ENCODE measurements at regions not wholly inside any gene's neighbourhood (a gene's known extent, or its start where the extent isn't known, plus 50 kb on each side); places are given as distances from the start of the nearest gene placed in this dataset.
"Not testable (repeated sequence)": the region's sequence is repeated elsewhere in the genome, so short reads cannot be mapped to it uniquely, and the experiment has no call there.

DNA sequence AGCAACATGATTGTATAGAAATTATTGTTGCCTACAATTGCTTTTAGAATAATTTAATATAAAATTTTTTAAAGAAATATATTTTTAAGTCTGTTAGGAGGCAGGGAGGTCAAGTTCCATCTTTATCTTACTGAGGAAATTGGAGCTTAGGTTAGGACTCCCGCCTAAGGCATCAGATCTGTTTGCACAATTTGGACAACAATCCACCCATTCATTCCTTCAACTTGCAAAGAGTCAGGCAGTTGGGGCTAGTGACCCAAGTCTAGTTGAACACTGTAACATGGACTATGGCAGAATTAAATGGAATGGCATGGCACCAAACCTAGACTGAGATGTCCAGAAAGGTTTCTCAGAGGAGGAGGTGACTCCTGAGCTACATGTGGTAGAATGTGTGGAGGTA, 149.4 kb upstream of the SETMAR start:
- TF ChIP-seq POLR2A (IDR thresholded peaks at IDR 0.05) (no peak), EP300 (IDR thresholded peaks at IDR 0.05) (no peak)
- TF ChIP-seq, protein P1, sequence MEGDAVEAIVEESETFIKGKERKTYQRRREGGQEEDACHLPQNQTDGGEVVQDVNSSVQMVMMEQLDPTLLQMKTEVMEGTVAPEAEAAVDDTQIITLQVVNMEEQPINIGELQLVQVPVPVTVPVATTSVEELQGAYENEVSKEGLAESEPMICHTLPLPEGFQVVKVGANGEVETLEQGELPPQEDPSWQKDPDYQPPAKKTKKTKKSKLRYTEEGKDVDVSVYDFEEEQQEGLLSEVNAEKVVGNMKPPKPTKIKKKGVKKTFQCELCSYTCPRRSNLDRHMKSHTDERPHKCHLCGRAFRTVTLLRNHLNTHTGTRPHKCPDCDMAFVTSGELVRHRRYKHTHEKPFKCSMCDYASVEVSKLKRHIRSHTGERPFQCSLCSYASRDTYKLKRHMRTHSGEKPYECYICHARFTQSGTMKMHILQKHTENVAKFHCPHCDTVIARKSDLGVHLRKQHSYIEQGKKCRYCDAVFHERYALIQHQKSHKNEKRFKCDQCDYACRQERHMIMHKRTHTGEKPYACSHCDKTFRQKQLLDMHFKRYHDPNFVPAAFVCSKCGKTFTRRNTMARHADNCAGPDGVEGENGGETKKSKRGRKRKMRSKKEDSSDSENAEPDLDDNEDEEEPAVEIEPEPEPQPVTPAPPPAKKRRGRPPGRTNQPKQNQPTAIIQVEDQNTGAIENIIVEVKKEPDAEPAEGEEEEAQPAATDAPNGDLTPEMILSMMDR (IDR thresholded peaks at IDR 0.05), result no peak
- H3K27me3 ChIP-seq, result no peaks in the 10 kb centered on the region
- DNase-seq (ENCODE audit: low spot score in 2 of 2), result no peak
- no peak overlapping the region for H3K4me3 ChIP-seq
- no peaks in the 10 kb centered on the region for H3K36me3 ChIP-seq
- no peak overlapping the region for H3K27ac ChIP-seq
- WGBS, 2 donors, result 49 to 52% methylated on average over 1 of the region's 1 CpG
- H3K9me3 ChIP-seq, result no peaks in the 10 kb centered on the region
- no peaks in the 10 kb centered on the region for H3K4me1 ChIP-seq

DNA sequence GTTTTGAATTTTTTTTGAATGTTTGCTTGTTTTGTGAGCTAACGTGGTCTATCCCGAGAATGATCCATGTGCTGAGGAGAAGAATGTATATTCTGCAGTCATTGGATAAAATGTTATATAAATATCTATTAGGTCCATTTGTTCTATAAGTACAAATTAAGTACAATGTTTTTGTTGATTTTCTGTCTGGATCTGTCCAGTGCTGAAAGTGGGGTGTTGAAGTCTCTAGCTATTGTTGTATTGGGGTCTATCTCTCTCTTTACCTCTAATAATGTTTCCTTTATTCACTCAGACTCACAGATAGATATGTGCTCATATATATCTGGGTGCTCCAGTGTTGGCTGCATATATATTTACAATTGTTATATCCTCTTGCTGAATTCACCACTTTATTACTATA, 144.8 kb upstream of the SETMAR start:
- 85 to 94% methylated on average over 2 of the region's 2 CpGs for WGBS, 2 donors
- Histone ChIP-seq H3K27me3 (no peaks in the 10 kb centered on the region), H3K4me1 (no peaks in the 10 kb centered on the region), H3K9me3 (no peaks in the 10 kb centered on the region), H3K4me3 (no peak overlapping the region), H3K27ac (no peak overlapping the region), H3K36me3 (no peaks in the 10 kb centered on the region)
- no peak for TF ChIP-seq POLR2A (IDR thresholded peaks at IDR 0.05)
- TF ChIP-seq, protein P1 (IDR thresholded peaks at IDR 0.05), result no peak
- no peak for TF ChIP-seq EP300 (IDR thresholded peaks at IDR 0.05)
- no peak for DNase-seq (ENCODE audit: low spot score in 2 of 2)

DNA sequence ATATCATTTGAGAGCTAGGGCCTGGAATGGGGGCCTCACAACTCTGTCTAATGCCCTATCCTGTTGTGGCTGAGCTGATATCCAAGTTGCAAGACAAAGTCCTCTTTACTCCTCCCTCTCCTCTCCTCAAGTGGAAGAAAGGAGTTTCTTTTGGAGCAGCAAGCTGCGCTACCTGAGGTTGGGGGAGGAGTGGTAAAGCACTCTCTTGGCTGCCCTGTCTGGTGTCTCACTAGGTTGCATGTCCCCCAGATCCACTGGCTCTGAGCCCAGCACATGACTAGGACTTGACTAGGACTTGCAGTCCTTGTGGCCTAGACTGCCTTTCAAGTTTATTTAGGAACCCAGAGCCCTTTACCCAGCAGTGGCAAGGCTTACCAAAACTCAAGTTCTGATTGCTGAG, 141.1 kb upstream of the SETMAR start:
- no peaks in the 10 kb centered on the region for H3K4me1 ChIP-seq
- no peak overlapping the region for H3K27ac ChIP-seq
- H3K4me3 ChIP-seq, result no peak overlapping the region
- no peak for DNase-seq (ENCODE audit: low spot score in 2 of 2)
- H3K27me3 ChIP-seq, result no peaks in the 10 kb centered on the region
- TF ChIP-seq POLR2A (IDR thresholded peaks at IDR 0.05), result no peak
- no peak for TF ChIP-seq EP300 (IDR thresholded peaks at IDR 0.05)
- TF ChIP-seq, protein P1 (IDR thresholded peaks at IDR 0.05), result no peak
- 100% methylated on average over 1 of the region's 1 CpG for WGBS, 2 donors
- H3K9me3 ChIP-seq, result peaks cover 0 to 3% (median 0%) of the 10 kb centered on the region in 4 donors
- no peaks in the 10 kb centered on the region for H3K36me3 ChIP-seq

DNA sequence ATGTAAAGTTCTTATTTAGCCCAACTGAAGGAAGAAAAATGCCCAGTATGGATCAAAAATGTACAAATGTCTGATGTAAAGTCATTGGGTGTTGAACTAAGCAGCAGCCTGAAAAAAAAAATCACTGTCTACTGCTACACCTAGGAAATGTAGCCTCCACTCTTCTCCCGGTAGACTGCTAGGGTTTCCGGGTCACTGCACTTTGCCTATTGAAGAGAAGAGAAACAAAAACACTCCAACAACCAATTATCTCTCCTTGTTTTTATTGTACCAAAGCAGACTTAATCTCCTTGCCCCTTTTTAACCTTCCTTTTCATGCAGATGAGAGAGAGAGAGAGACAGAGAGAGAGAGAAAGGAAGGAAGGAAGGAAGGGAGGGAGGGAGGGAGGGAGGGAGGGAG, 140.2 kb upstream of the SETMAR start:
- no peaks in the 10 kb centered on the region for H3K27me3 ChIP-seq
- no peak for TF ChIP-seq EP300 (IDR thresholded peaks at IDR 0.05)
- no peak for TF ChIP-seq POLR2A (IDR thresholded peaks at IDR 0.05)
- TF ChIP-seq, protein P1 (IDR thresholded peaks at IDR 0.05), result no peak
- no peaks in the 10 kb centered on the region for H3K36me3 ChIP-seq
- H3K27ac ChIP-seq, result no peak overlapping the region
- 72 to 80% methylated on average over 2 of the region's 2 CpGs for WGBS, 2 donors
- DNase-seq (ENCODE audit: low spot score in 2 of 2), result no peak
- no peak overlapping the region for H3K4me3 ChIP-seq
- peaks cover 0 to 12% (median 0%) of the 10 kb centered on the region in 4 donors for H3K9me3 ChIP-seq
- no peaks in the 10 kb centered on the region for H3K4me1 ChIP-seq

DNA sequence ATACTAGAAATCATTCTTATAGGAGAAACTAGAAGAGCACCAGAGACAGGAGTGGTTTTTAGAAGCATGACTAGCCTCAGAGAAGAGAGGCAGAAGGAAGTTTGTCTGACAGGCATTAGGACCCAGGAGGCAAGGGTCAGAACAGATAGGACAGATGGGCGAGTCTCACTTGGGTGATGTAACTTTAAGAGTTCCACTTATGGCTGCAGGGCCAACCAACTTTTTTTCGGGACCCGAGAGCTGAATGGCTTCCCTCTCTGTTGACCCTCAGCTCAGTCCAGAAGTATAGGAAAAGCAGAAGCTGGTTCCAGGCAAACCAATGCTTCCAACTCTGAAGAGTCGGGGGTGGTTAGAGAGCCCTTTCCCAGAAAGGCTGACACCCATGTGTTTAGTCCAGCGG, 136.6 kb upstream of the SETMAR start:
- no peak for DNase-seq (ENCODE audit: low spot score in 2 of 2)
- no peak overlapping the region for H3K4me3 ChIP-seq
- H3K36me3 ChIP-seq, result no peaks in the 10 kb centered on the region
- peaks cover 0 to 12% (median 0%) of the 10 kb centered on the region in 4 donors for H3K9me3 ChIP-seq
- 85 to 88% methylated on average over 5 of the region's 5 CpGs for WGBS, 2 donors
- no peaks in the 10 kb centered on the region for H3K27me3 ChIP-seq
- no peaks in the 10 kb centered on the region for H3K4me1 ChIP-seq
- no peak overlapping the region for H3K27ac ChIP-seq
- TF ChIP-seq, protein P1 (IDR thresholded peaks at IDR 0.05), result no peak
- TF ChIP-seq POLR2A (IDR thresholded peaks at IDR 0.05) (no peak), EP300 (IDR thresholded peaks at IDR 0.05) (no peak)

DNA sequence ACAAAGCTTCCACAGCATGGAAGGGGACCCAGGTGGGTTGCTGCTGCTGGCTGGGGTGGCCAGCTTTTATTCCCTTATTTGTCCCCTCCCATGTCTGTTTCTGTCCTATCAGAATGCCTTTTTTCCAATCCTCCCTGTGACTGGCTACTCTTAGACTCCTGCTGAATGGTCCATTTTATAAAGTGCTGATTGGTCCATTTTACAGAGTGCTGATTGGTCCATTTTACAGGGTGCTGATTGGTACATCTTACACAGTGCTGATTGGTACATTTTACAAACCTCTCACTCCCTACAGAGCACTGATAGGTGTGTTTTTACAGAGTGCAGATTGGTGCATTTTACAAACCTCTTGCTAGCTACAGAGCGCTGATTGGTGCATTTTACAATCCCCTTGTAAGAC, 135.9 kb upstream of the SETMAR start:
- H3K27ac ChIP-seq; DNase-seq (ENCODE audit: low spot score in 2 of 2); H3K27me3 ChIP-seq; H3K36me3 ChIP-seq; H3K4me1 ChIP-seq; H3K4me3 ChIP-seq: not testable (repeated sequence)
- 86 to 94% methylated on average over 1 of the region's 1 CpG for WGBS, 2 donors
- H3K9me3 ChIP-seq, result peaks cover 0 to 12% (median 0%) of the 10 kb centered on the region in 4 donors

All from tibial nerve (tissue), 4 donors.